Islet precursor cell (in vitro differentiated cells): ENCODE measurements at regions not wholly inside any gene's neighbourhood (a gene's known extent, or its start where the extent isn't known, plus 50 kb on each side); places are given as distances from the start of the nearest gene placed in this dataset.
"Not testable (repeated sequence)": the region's sequence is repeated elsewhere in the genome, so short reads cannot be mapped to it uniquely, and the experiment has no call there.

Experiments
- DNase-seq: peaks from one replicate; pipeline ENCODE4 v3.0.0-alpha.2; 2018

DNA sequence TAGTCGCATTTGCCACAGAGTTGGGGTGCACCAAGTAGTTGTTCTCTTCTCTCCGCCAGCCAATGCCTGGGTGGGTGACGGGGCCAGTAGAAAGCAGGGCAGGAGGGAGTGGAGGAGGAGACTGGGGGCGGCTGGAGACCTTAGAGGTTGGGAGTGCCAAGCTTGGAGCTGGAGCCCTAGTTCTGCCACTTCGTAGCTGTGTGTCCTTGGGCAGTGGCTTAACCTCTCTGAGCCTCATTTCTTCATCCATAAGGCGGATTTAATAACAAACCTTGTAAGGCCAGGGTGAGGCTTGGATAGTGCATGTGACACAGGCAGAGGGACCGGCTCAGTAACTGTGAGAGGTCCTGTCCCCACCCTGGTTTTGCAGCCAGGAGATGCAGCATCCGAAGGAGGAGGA lies 81.1 kb upstream of the LHX5 start:
- no peak for DNase-seq

DNA sequence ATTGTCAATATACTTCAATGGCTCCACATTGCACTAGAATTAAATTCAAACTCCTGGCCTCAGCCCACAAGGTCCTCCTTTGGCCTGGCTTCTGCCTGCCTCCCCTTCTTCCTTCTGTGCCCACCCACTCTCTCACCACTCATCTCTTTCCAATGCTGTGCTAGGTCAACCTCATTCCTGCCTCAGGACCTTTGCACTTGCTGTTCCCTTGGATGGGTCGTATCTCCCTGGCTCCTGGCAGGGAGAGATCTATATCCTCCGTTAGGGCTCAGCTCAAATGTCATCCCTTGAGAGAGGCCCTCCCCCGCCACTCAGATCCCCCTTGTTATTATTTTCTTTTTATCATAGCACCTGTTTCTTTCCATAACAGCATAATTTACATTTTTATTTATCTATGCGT lies 79.9 kb upstream of the LHX5 start:
- DNase-seq: no peak

- DNase-seq: no peak
Observed at GRCh38 chr12:113548467-113548866, 76.8 kb upstream of the LHX5 start.

DNA sequence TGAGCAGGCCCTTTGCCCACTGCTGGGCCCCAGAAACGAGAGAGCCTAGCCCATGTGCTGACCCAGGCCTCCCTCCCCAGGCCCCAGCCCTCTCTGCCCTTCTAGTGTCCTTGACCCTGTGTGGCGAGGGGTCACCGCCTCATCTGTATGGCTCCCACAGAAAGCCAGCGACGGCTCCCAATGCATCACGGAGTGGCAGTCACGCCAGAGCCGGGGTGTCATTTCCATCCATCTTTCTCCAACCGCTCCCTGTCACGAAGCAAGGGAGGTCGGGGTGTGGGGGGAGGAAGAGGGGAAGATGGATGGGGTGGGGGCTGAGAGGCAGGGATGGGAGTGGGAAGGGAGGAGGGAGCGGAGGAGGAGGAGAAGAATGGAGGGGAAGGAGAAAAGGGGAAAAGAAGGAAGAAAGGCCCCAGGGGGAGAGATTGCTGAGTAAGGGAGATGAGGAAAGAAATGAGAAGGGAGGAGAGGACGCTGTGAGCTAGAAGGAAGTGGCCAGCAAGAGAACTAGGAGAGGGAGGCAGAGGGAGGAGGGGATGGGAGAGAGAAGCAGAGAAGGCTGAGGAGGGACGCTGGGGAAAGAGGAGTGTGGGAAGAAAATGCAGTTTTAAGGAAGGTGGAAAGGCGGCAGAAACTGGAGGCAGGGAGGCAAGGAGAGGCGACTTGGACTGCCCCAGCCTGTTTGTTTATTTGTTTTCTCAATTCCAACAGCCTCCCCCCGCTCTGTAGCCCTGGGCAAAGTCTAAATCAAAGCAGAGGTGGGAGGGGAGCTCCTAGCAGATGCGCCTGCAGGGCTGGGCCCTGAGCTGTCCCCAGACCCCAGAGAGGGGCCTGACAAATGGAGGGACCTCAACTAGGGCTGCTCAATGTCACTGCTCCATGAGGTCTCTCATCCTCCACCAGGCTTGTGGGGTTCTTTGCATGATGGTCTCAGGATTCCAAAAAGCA lies 75.5 kb upstream of the LHX5 start:
- DNase-seq: no peak

DNA sequence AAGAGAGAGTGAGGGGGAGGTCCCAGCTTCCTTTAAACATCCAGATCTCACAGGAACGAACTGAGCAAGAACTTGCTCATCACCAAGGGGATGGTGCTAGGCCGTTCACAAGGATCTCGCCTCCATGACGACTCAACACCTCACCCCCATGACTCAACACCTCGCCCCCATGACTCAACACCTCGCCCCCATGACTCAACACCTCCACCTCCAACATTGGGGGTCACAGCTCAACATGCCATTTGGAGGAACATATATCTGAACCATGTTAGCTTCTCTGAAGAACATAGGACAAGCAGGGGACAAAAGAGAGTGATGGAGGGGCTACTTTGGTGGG lies 66.0 kb upstream of the LHX5 start:
- DNase-seq: no peak

GRCh38 chr12:113537046-113537750 lies 65.5 kb upstream of the LHX5 start:
- DNase-seq: no peak

DNA sequence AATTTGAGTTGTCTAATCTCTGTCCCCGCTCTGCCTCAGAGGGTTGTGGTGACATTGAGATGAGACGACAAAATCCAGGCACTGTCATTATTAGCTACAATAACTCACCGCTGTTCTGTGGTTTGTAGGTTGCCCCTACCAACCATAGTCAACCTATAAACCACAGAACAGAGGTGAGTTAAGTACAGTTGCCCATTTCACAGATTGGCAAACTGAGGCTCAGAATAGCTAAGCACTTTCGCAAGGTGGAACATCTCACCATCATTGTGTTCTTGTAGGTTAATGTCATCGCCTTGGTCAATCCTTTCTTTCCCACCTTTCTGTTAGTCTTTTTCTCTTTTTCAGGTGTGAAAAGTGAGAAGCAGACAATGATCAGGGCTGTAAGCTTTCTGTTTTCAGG lies 63.4 kb upstream of the LHX5 start:
- DNase-seq: no peak

DNA sequence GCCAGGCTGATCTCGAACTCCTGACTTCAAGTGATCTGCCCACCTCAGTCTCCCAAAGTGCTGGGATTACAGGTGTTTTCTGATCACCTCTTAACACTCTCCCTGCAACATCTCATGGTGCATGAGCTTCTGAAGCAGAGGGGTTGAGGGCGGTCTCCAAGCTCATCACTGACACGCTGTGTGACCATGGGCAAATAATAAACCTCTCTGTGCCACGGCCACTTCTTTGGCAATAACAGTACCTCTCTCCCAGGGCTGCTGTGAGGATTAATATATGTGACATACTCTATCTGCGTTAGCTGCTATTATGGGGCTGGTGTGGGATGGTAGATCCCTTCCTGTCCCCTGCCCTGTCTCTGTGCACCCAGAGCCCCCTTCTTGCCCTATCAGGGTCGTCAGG lies 62.9 kb upstream of the LHX5 start:
- no peak for DNase-seq

- DNase-seq: no peak
Observed at GRCh38 chr12:113533842-113534375, 62.2 kb upstream of the LHX5 start.

DNA sequence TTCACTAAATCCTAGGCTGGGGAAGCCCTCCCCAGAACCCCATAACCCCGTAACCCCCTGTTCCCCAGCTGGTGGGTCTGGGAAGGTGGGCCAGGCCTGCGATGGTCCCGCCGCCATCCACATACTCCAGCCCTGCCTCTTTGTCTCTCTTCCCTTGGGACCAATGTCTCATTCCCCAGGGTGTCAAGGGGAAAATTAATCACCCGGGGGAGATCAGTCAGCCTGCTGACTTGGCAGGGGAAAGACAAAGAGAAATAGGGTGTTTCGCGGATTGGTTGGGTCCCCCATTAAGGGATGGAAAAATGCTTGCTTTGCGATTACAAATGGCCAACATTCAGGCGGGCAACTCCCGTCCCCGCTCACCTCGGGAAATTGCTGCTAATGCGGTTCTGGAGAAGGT lies 60.6 kb upstream of the LHX5 start:
- no peak for DNase-seq

GRCh38 chr12:113531073-113531472 lies 59.4 kb upstream of the LHX5 start:
- not testable (repeated sequence) for DNase-seq

- no peak for DNase-seq
Observed at GRCh38 chr12:113528606-113529293, 57.1 kb upstream of the LHX5 start.

- DNase-seq: no peak
Observed at GRCh38 chr12:113525066-113525465, 53.4 kb upstream of the LHX5 start.

- no peak for DNase-seq
Observed at GRCh38 chr12:113524495-113524894, 52.8 kb upstream of the LHX5 start.

GRCh38 chr12:113521708-113522107 lies 50.0 kb upstream of the LHX5 start:
- DNase-seq: no peak
